ENCODE measurements at regions not wholly inside any gene's neighbourhood (a gene's known extent, or its start where the extent isn't known, plus 50 kb on each side); places are given as distances from the start of the nearest gene placed in this dataset.

DNA sequence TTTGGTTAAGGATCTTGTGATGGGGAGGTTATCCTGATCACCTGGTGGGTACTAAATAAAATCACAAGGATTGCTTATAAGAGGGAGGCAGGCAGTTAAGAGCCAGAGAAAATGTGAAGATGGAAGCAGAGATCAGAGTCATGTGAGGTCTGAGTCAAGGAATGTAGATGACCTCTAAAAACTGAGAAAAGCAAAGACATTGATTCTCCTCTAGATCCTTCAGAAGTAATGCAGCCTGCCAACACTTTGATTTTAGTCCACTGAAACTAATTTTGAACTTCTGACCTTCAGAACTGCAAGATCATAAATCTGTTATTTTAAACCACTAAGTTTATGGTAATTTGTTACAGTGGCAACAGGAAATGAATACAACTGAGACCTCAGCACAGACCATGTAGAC, 499.0 kb downstream of the GADD45G start:
- H3K36me3 ChIP-seq (ENCODE audit: low read depth) = no peaks in the 10 kb centered on the region
- TF ChIP-seq, protein P1, sequence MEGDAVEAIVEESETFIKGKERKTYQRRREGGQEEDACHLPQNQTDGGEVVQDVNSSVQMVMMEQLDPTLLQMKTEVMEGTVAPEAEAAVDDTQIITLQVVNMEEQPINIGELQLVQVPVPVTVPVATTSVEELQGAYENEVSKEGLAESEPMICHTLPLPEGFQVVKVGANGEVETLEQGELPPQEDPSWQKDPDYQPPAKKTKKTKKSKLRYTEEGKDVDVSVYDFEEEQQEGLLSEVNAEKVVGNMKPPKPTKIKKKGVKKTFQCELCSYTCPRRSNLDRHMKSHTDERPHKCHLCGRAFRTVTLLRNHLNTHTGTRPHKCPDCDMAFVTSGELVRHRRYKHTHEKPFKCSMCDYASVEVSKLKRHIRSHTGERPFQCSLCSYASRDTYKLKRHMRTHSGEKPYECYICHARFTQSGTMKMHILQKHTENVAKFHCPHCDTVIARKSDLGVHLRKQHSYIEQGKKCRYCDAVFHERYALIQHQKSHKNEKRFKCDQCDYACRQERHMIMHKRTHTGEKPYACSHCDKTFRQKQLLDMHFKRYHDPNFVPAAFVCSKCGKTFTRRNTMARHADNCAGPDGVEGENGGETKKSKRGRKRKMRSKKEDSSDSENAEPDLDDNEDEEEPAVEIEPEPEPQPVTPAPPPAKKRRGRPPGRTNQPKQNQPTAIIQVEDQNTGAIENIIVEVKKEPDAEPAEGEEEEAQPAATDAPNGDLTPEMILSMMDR (IDR thresholded peaks at IDR 0.05; ENCODE audit: poor library complexity, severe bottlenecking) = no peak
- no peak overlapping the region for H3K4me3 ChIP-seq (ENCODE audit: severe bottlenecking)
- no peaks in the 10 kb centered on the region for H3K27me3 ChIP-seq (ENCODE audit: insufficient read depth, poor library complexity, severe bottlenecking)
- H3K9me3 ChIP-seq (ENCODE audit: severe bottlenecking) = no peaks in the 10 kb centered on the region
- DNase-seq (ENCODE audit: low spot score) (no peak), ATAC-seq (ENCODE audit: low read depth) (no peak)
- H3K27ac ChIP-seq (ENCODE audit: poor library complexity, severe bottlenecking) = no peak overlapping the region
- peaks cover 7% of the 10 kb centered on the region for H3K4me1 ChIP-seq (ENCODE audit: insufficient read depth, poor library complexity, severe bottlenecking)

DNA sequence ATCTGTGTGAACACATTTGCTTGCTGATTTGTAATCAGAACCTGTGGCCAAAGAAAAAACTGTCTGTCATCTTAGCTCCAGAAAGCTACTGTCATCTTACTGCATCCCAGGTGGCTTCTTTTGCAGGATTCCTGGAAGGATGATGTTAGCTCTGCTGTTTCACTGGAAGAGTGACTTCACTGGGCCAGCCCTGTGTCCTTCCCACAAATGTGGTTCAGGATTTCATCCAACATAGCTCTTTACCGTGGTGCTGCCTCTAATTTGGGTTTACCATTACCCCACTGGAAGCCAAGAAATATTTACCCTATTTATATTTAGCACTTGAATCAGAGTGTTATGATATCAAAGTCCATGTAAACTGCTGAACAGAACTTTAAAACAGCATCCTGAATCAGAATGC, 501.0 kb downstream of the GADD45G start:
- ATAC-seq (ENCODE audit: low read depth) = no peak
- Histone ChIP-seq H3K9me3 (ENCODE audit: severe bottlenecking) (no peaks in the 10 kb centered on the region), H3K27me3 (ENCODE audit: insufficient read depth, poor library complexity, severe bottlenecking) (no peaks in the 10 kb centered on the region), H3K27ac (ENCODE audit: poor library complexity, severe bottlenecking) (no peak overlapping the region), H3K36me3 (ENCODE audit: low read depth) (no peaks in the 10 kb centered on the region), H3K4me1 (ENCODE audit: insufficient read depth, poor library complexity, severe bottlenecking) (peaks cover 7% of the 10 kb centered on the region), H3K4me3 (ENCODE audit: severe bottlenecking) (no peak overlapping the region)
- DNase-seq (ENCODE audit: low spot score) = no peak
- TF ChIP-seq, protein P1 (IDR thresholded peaks at IDR 0.05; ENCODE audit: poor library complexity, severe bottlenecking) = no peak

DNA sequence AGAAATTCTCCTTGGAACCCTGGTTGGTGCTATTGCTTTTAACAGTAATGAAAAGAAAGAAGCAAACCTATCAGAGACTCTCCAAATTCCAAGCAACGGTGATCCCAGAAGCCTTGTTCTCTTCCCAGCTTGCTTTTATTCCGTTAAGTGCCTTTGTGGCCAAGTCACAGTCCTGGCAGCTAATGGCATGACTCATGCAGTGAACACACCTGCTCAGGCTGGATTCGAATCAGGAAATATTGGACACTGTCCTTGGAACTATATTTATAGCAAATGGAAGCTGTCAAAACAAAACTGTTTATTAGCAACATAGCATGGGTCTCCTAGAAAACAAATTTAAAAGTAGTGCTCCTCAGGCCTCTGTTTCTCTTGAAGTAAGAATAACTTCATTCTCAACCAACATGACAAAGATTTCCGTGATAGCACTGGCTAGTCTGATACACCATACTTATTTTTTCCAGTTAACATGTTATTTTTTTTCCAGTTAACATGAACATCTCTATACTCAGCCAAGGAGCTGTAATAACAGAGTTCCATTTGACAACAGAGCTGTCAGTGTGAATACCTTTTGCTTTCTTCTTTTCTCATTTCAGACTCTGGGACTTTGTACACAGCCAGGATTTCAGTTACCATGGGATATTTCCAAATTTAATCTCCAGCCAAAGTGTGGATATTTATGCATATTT, 502.4 kb downstream of the GADD45G start:
- TF ChIP-seq, protein P1 (IDR thresholded peaks at IDR 0.05; ENCODE audit: poor library complexity, severe bottlenecking) = no peak
- ATAC-seq (ENCODE audit: low read depth) (peak; percentile 70), DNase-seq (ENCODE audit: low spot score) (no peak)

DNA sequence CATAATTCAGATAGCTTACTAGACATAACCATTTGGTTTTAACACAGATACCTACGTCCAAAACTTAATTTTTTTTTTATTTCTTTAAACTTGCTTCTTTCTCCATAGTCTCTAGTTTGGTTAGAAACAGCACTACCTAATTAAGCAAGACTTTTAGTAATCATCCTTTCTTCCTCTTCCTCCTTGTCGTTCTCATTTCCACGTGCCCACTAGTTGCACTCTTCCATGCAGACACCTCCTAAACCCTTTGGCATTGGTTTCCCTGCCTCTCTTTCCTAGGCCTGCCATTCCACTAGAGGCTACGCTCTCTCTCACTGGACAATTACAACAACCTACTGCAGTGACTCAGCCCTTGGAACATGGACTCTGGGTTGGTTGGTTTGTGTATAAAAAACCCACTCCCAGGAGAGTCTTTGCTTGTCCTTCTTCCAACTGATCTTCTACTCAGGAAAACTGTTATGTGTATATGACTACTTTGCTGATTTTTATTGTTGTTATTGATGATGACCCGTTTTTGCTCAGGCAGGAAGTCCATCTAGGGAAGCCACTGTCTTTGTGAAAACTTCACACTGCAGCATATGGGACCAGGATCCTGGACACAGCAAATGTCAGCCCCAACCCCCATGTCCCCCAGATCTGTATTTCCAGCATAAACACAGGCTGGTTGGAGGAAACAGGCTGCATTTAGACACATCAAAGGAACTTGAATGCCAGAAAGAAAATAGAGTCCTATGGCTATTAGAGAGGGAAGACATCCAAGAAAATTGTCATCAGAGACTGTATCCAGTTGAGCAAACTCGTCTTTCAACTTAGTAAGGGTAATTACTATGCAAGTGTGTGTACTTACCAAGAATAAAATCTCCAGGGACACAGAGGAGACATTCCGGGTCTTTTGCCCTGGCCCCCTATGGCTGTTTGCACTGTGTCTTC, 503.2 kb downstream of the GADD45G start:
- Histone ChIP-seq H3K36me3 (ENCODE audit: low read depth) (no peaks in the 10 kb centered on the region), H3K4me3 (ENCODE audit: severe bottlenecking) (no peak overlapping the region), H3K27me3 (ENCODE audit: insufficient read depth, poor library complexity, severe bottlenecking) (no peaks in the 10 kb centered on the region), H3K9me3 (ENCODE audit: severe bottlenecking) (no peaks in the 10 kb centered on the region), H3K4me1 (ENCODE audit: insufficient read depth, poor library complexity, severe bottlenecking) (peaks cover 7% of the 10 kb centered on the region), H3K27ac (ENCODE audit: poor library complexity, severe bottlenecking) (no peak overlapping the region)
- DNase-seq (ENCODE audit: low spot score) = no peak
- TF ChIP-seq, protein P1 (IDR thresholded peaks at IDR 0.05; ENCODE audit: poor library complexity, severe bottlenecking) = no peak
- ATAC-seq (ENCODE audit: low read depth) = no peak

More for the DNA sequence above, 502.4 kb downstream of the GADD45G start:
- H3K36me3 ChIP-seq (ENCODE audit: low read depth) = no peaks in the 10 kb centered on the region
- H3K27me3 ChIP-seq (ENCODE audit: insufficient read depth, poor library complexity, severe bottlenecking) = no peaks in the 10 kb centered on the region
- no peak overlapping the region for H3K27ac ChIP-seq (ENCODE audit: poor library complexity, severe bottlenecking)
- no peaks in the 10 kb centered on the region for H3K9me3 ChIP-seq (ENCODE audit: severe bottlenecking)
- H3K4me1 ChIP-seq (ENCODE audit: insufficient read depth, poor library complexity, severe bottlenecking) = peaks cover 7% of the 10 kb centered on the region
- H3K4me3 ChIP-seq (ENCODE audit: severe bottlenecking) = no peak overlapping the region
